Lower leg skin (tissue), 4 donors: ENCODE measurements at regions not wholly inside any gene's neighbourhood (a gene's known extent, or its start where the extent isn't known, plus 50 kb on each side); places are given as distances from the start of the nearest gene placed in this dataset.

Source experiments
- DNase-seq, 2 donors: peaks; one replicate each; pipeline ENCODE4 v3.0.0-alpha.2; 2019; ENCODE audit warnings: low spot score in 2 of 2
- H3K4me3 ChIP-seq: fragments of 200-600 bp; sonication (generic); 2 replicates; pipeline ENCODE4 v1.5.1; 2017; ENCODE audit warnings: mild to moderate bottlenecking, low read depth; ENCODE audit not compliant: poor library complexity, severe bottlenecking
- CTCF ChIP-seq, 3 donors: fragments of 450-650 bp; IDR thresholded peaks; one replicate each; pipeline ENCODE4 v1.5.1; 2016; ENCODE audit warnings: antibody characterized with exemption in 3 of 3, mild to moderate bottlenecking in 3 of 3, moderate library complexity in 2 of 3
- POLR2A ChIP-seq, 2 donors: fragments of 450-650 bp; IDR thresholded peaks; one replicate each; pipeline ENCODE4 v1.6.1; 2016 to 2017; ENCODE audit warnings: antibody characterized with exemption in 2 of 2, mild to moderate bottlenecking in 1 of 2, moderate library complexity in 1 of 2
- WGBS, 2 donors: methylation state at CpG; one replicate each; pipeline ENCODE4 v1.1.5; 2018; 5-methylcytosine and 5-hydroxymethylcytosine counted together
- intact Hi-C: fragments of 100-400 bp; cut with DNase I; formaldehyde crosslinking; loops from one replicate; pipeline ENCODE4 v1.15.0; 2023; ENCODE audit warnings: low total_unique reads

DNA sequence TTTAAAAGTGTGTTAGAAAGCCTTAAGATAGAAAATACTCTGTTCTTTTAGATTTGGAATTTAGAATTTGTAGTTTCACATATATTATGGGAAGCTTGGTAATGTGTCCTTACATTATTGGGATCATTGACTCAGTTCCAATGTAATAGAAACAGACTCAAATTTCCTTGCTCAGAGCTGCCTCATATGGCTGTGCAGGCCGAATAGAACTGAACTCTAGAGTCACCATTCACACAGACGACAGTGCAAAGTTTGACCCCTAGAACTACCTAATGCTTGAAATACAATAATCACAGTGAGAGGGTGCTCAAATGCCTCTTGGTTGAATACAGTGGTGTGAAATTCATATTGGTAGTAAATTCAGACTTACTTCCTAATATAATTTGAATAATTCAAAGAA, 482.7 kb upstream of the CITED2 start:
- WGBS, 2 donors: 82 to 84% methylated on average over 2 of the region's 2 CpGs
- no peak for DNase-seq
- intact Hi-C loops: no loop called here
- TF ChIP-seq POLR2A (IDR thresholded peaks at IDR 0.05) (no peak), CTCF (IDR thresholded peaks at IDR 0.05) (no peak)
- H3K4me3 ChIP-seq: no peak overlapping the region

DNA sequence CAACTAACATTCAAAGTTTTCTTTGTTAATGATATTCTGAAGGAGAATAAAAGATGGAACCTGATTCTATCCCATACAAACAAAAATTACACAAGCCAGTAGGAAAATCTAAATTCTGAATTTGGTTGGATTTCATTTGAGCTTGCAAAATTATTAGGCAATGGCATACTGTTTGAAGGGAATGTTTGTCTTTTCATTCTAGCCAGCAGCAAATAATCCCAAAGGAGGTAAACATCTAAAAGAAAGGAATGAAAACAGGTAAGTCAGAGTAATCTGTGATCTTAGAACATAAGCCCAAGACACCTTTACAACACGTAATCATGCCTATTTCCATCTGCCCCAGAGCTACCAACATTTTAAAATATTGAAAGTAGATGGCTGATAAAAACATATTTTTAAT, 482.1 kb upstream of the CITED2 start:
- intact Hi-C loops: no loop called here
- TF ChIP-seq POLR2A (IDR thresholded peaks at IDR 0.05) (no peak), CTCF (IDR thresholded peaks at IDR 0.05) (no peak)
- DNase-seq: no peak
- 76 to 91% methylated on average over 1 of the region's 1 CpG for WGBS, 2 donors
- no peak overlapping the region for H3K4me3 ChIP-seq

DNA sequence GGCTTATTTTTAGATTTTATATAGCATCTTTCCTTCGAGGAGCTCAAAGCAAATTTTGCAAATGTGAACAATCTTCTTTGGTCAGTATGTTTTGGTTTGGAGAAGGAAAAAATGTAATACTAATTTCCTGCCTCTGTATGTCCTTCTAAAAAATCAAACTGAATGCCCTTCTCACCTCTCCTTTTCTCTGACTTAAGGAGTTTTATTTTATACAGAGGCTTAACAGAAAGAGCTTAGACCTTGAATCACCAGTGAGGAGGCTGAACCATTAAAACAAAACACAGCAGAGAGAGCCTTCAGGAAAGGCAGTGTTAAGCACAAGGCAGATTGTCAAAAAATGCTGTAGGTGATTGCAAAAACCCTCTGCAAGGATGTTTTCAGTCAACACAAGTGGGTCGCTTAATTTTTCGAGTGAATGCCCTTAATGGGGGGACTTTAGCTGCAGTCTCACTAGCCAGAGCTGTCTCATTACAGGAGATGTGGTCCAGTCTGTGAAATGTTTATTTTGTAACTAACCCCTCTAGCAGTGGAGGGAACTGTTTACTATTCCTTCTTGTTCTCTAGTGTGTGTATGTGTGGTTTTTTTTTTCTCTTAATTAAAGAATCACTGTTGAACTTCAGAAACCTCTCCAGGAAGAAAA, 481.3 kb upstream of the CITED2 start:
- no peak for DNase-seq
- WGBS, 2 donors: 55 to 57% methylated on average over 3 of the region's 3 CpGs
- TF ChIP-seq POLR2A (IDR thresholded peaks at IDR 0.05): no peak
- TF ChIP-seq CTCF (IDR thresholded peaks at IDR 0.05): no peak
- intact Hi-C loops: no loop called here
- no peak overlapping the region for H3K4me3 ChIP-seq

DNA sequence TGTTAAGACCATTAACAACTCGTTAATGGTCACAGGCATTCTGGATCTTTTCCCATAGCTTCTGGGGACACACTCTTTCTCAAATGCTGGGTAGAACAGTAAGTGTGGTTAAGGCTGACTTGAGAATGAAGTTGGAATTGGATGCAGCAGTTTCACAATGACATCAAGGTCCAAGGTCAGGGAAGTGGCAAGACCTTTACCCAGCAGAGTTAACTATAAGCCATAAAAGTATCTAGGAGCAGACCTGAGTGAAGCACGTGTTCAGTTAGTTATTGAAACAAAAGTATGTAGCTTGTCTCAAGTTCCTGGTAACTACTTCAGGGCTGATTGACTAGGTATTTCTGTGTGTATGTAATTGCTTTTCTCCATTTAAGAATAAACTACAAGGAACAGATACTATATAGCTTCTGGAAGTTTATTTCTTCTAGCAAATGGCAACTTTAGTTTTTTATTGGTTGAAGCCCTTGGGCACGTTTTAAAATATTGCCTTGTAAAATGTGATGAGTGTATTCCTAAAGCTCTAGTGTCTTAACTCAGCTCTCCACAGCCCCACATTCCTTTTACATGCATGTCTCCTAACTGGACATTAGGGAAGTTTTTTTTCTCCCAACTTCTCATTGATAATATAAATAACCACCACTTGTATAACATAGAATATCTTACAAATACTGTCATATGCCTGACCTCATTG, 479.0 kb upstream of the CITED2 start:
- H3K4me3 ChIP-seq: no peak overlapping the region
- 50 to 54% methylated on average over 3 of the region's 3 CpGs for WGBS, 2 donors
- intact Hi-C loops: no loop called here
- no peak for DNase-seq
- no peak for TF ChIP-seq POLR2A (IDR thresholded peaks at IDR 0.05)
- no peak for TF ChIP-seq CTCF (IDR thresholded peaks at IDR 0.05)

GRCh38 chr6:139852488-139853140, 478.2 kb upstream of the CITED2 start:
- 76 to 82% methylated on average over 9 of the region's 9 CpGs for WGBS, 2 donors
- no peak for TF ChIP-seq CTCF (IDR thresholded peaks at IDR 0.05)
- TF ChIP-seq POLR2A (IDR thresholded peaks at IDR 0.05): no peak
- DNase-seq: no peak
- H3K4me3 ChIP-seq: no peak overlapping the region
- intact Hi-C loops: no loop called here
